Neural progenitor cell (in vitro differentiated cells): ENCODE measurements at regions not wholly inside any gene's neighbourhood (a gene's known extent, or its start where the extent isn't known, plus 50 kb on each side); places are given as distances from the start of the nearest gene placed in this dataset.

Source experiments
- DNase-seq: peaks from one replicate; pipeline ENCODE4 v3.0.0-alpha.2; 2016; ENCODE audit warnings: low spot score
- H2AFZ ChIP-seq: fragments of 200-600 bp; sonication (generic); replicated peaks from 2 replicates; pipeline ENCODE4 v1.6.1; 2016; ENCODE audit warnings: antibody characterized with exemption
- H3F3A ChIP-seq: fragments of 200-600 bp; sonication (generic); 2 replicates; pipeline ENCODE4 v1.6.1; 2016; ENCODE audit warnings: antibody characterized with exemption, low read depth
- H3K27ac ChIP-seq: fragments of 200-600 bp; sonication (generic); 2 replicates; pipeline ENCODE4 v1.5.1; 2016; ENCODE audit warnings: mild to moderate bottlenecking
- H3K27me3 ChIP-seq: fragments of 200-600 bp; sonication (generic); 2 replicates; pipeline ENCODE4 v1.6.1; 2016; ENCODE audit warnings: mild to moderate bottlenecking, moderate library complexity
- H3K36me3 ChIP-seq: fragments of 200-600 bp; sonication (generic); 2 replicates; pipeline ENCODE4 v1.5.1; 2016
- H3K4me1 ChIP-seq: fragments of 200-600 bp; sonication (generic); 2 replicates; pipeline ENCODE4 v1.6.1; 2016; ENCODE audit warnings: mixed run types
- H3K4me2 ChIP-seq: fragments of 200-600 bp; sonication (generic); 2 replicates; pipeline ENCODE4 v1.6.1; 2016
- H3K4me3 ChIP-seq: fragments of 200-600 bp; sonication (generic); 2 replicates; pipeline ENCODE4 v1.5.1; 2016
- H3K79me2 ChIP-seq: fragments of 200-600 bp; sonication (generic); 2 replicates; pipeline ENCODE4 v1.6.1; 2016; ENCODE audit warnings: low read depth
- H3K9ac ChIP-seq: fragments of 200-600 bp; sonication (generic); 2 replicates; pipeline ENCODE4 v1.6.1; 2016
- H3K9me3 ChIP-seq: fragments of 200-600 bp; sonication (generic); 2 replicates; pipeline ENCODE4 v1.5.1; 2016; ENCODE audit warnings: low read depth
- H4K20me1 ChIP-seq: fragments of 200-600 bp; sonication (generic); 2 replicates; pipeline ENCODE4 v1.6.1; 2016; ENCODE audit warnings: low read depth
- H3K27ac Mint-ChIP-seq: 3 replicates; pipeline ENCODE4 v1.8.0; 2021; ENCODE audit warnings: mixed read lengths
- H3K27me3 Mint-ChIP-seq: 2 replicates; pipeline ENCODE4 v1.8.0; 2022; ENCODE audit warnings: low read depth, mild to moderate bottlenecking, inconsistent platforms, moderate library complexity, mixed read lengths; ENCODE audit not compliant: insufficient read depth
- H3K36me3 Mint-ChIP-seq: 3 replicates; pipeline ENCODE4 v1.8.0; 2021; ENCODE audit warnings: mixed read lengths
- H3K4me1 Mint-ChIP-seq: 3 replicates; pipeline ENCODE4 v1.8.0; 2021; ENCODE audit warnings: mixed read lengths
- H3K4me3 Mint-ChIP-seq: 3 replicates; pipeline ENCODE4 v1.8.0; 2021; ENCODE audit warnings: mild to moderate bottlenecking, moderate library complexity, mixed read lengths
- H3K9me3 Mint-ChIP-seq: 3 replicates; pipeline ENCODE4 v1.8.0; 2020; ENCODE audit warnings: mixed read lengths
- CTCF ChIP-seq: fragments of 200-600 bp; sonication (generic); IDR thresholded peaks from 2 replicates; pipeline ENCODE4 v1.5.1; 2017; ENCODE audit warnings: antibody characterized with exemption, mild to moderate bottlenecking
- EZH2 ChIP-seq: fragments of 200-600 bp; sonication (generic); IDR thresholded peaks from 2 replicates; pipeline ENCODE4 v1.6.1; 2017; ENCODE audit warnings: antibody characterized with exemption, mild to moderate bottlenecking, moderate library complexity
- EZH2phosphoT487 ChIP-seq: fragments of 200-600 bp; sonication (generic); IDR thresholded peaks from 2 replicates; pipeline ENCODE4 v1.6.1; 2017; ENCODE audit warnings: antibody characterized with exemption

GRCh38 chr5:133828722-133829121 lies 139.7 kb downstream of the C5orf15 start:
- Histone ChIP-seq H3K27me3 (no peaks in the 10 kb centered on the region), H3K27ac (no peak overlapping the region), H4K20me1 (no peaks in the 10 kb centered on the region), H3K79me2 (no peaks in the 10 kb centered on the region), H3K9ac (no peak overlapping the region), H3K36me3 (no peaks in the 10 kb centered on the region), H3K4me2 (no peak overlapping the region), H3K4me1 (no peaks in the 10 kb centered on the region), H3K9me3 (no peaks in the 10 kb centered on the region), H3F3A (no peaks in the 10 kb centered on the region), H2AFZ (no peak overlapping the region), H3K4me3 (no peak overlapping the region)
- no peak overlapping the region for H3K4me3 Mint-ChIP-seq
- no peaks in the 10 kb centered on the region for H3K36me3 Mint-ChIP-seq
- H3K27ac Mint-ChIP-seq = no peak overlapping the region
- TF ChIP-seq CTCF (no peak), EZH2 (no peak)
- H3K4me1 Mint-ChIP-seq = peaks cover 7% of the 10 kb centered on the region
- no peaks in the 10 kb centered on the region for H3K9me3 Mint-ChIP-seq
- H3K27me3 Mint-ChIP-seq = peaks cover 6% of the 10 kb centered on the region
- DNase-seq = no peak

- H3K36me3 Mint-ChIP-seq = no peaks in the 10 kb centered on the region
- no peak overlapping the region for H3K27ac Mint-ChIP-seq
- no peaks in the 10 kb centered on the region for H3K9me3 ChIP-seq
- H3K36me3 ChIP-seq = no peaks in the 10 kb centered on the region
- no peaks in the 10 kb centered on the region for H4K20me1 ChIP-seq
- TF ChIP-seq CTCF = no peak
- no peak for TF ChIP-seq EZH2phosphoT487
- TF ChIP-seq EZH2 = no peak
- H3K4me1 ChIP-seq = no peaks in the 10 kb centered on the region
- H3K9ac ChIP-seq = no peak overlapping the region
- H3K27me3 ChIP-seq = no peaks in the 10 kb centered on the region
- no peak overlapping the region for H3K27ac ChIP-seq
- H3K4me3 ChIP-seq = no peak overlapping the region
- H3K79me2 ChIP-seq = no peaks in the 10 kb centered on the region
- no peak overlapping the region for H2AFZ ChIP-seq
- H3F3A ChIP-seq = no peaks in the 10 kb centered on the region
- peaks cover 7% of the 10 kb centered on the region for H3K4me1 Mint-ChIP-seq
- no peaks in the 10 kb centered on the region for H3K9me3 Mint-ChIP-seq
- H3K4me3 Mint-ChIP-seq = no peak overlapping the region
- H3K4me2 ChIP-seq = no peak overlapping the region
- H3K27me3 Mint-ChIP-seq = peaks cover 6% of the 10 kb centered on the region
- DNase-seq = no peak
Measured at GRCh38 chr5:133827830-133828229, 140.6 kb downstream of the C5orf15 start.

GRCh38 chr5:133827011-133827410 lies 141.4 kb downstream of the C5orf15 start:
- H3K9me3 Mint-ChIP-seq = no peaks in the 10 kb centered on the region
- DNase-seq = no peak
- Histone ChIP-seq H4K20me1 (no peaks in the 10 kb centered on the region), H3F3A (no peaks in the 10 kb centered on the region), H3K4me1 (no peaks in the 10 kb centered on the region), H3K36me3 (no peaks in the 10 kb centered on the region), H3K9ac (no peak overlapping the region), H3K9me3 (no peaks in the 10 kb centered on the region), H3K79me2 (no peaks in the 10 kb centered on the region), H3K4me2 (no peak overlapping the region), H2AFZ (no peak overlapping the region), H3K27ac (no peak overlapping the region), H3K27me3 (no peaks in the 10 kb centered on the region), H3K4me3 (no peak overlapping the region)
- H3K27ac Mint-ChIP-seq = no peak overlapping the region
- peaks cover 6% of the 10 kb centered on the region for H3K27me3 Mint-ChIP-seq
- TF ChIP-seq CTCF = no peak
- no peak for TF ChIP-seq EZH2
- no peak for TF ChIP-seq EZH2phosphoT487
- H3K36me3 Mint-ChIP-seq = no peaks in the 10 kb centered on the region
- H3K4me3 Mint-ChIP-seq = no peak overlapping the region
- peaks cover 7% of the 10 kb centered on the region for H3K4me1 Mint-ChIP-seq
